Neuronal stem cell (in vitro differentiated cells): ENCODE measurements at regions not wholly inside any gene's neighbourhood (a gene's known extent, or its start where the extent isn't known, plus 50 kb on each side); places are given as distances from the start of the nearest gene placed in this dataset.

Source experiments
- DNase-seq: peaks from one replicate; pipeline ENCODE4 v3.0.0-alpha.2; 2013; ENCODE audit warnings: low spot score
- H2AFZ ChIP-seq: one replicate; pipeline ENCODE4 v1.6.1; 2013; ENCODE audit warnings: mild to moderate bottlenecking, low read length, inconsistent platforms
- H2AK5ac ChIP-seq: 2 replicates; pipeline ENCODE4 v1.6.1; 2013; ENCODE audit warnings: low read depth, mild to moderate bottlenecking, inconsistent platforms, low read length, moderate library complexity, mixed read lengths
- H2BK120ac ChIP-seq: 2 replicates; pipeline ENCODE4 v1.6.1; 2013; ENCODE audit warnings: low read depth, mild to moderate bottlenecking, inconsistent platforms, low read length, moderate library complexity, mixed read lengths
- H2BK12ac ChIP-seq: one replicate; pipeline ENCODE4 v1.6.1; 2013; ENCODE audit warnings: low read length, inconsistent platforms
- H2BK15ac ChIP-seq: 2 replicates; pipeline ENCODE4 v1.6.1; 2013; ENCODE audit warnings: mild to moderate bottlenecking, low read length, inconsistent platforms, mixed read lengths
- H2BK5ac ChIP-seq: one replicate; pipeline ENCODE4 v1.6.1; 2013; ENCODE audit warnings: inconsistent platforms, mild to moderate bottlenecking, low read length, moderate library complexity
- H3K14ac ChIP-seq: one replicate; pipeline ENCODE4 v1.6.1; 2013; ENCODE audit warnings: low read length, inconsistent platforms
- H3K18ac ChIP-seq: 2 replicates; pipeline ENCODE4 v1.6.1; 2013; ENCODE audit warnings: low read length, inconsistent platforms
- H3K23ac ChIP-seq: 2 replicates; pipeline ENCODE4 v1.6.1; 2013; ENCODE audit warnings: low read depth, mild to moderate bottlenecking, mixed read lengths, low read length, inconsistent platforms; ENCODE audit not compliant: poor library complexity
- H3K27ac ChIP-seq: replicated peaks from 3 replicates; pipeline ENCODE4 v1.5.1; 2013; ENCODE audit warnings: low read length, inconsistent platforms
- H3K27me3 ChIP-seq, 3 experiments: 2 replicates each; pipeline ENCODE4 v1.6.1; 2013; ENCODE audit warnings: low read length in 3 of 3, mild to moderate bottlenecking in 2 of 3, inconsistent platforms in 1 of 3, low read depth in 1 of 3, mixed read lengths in 1 of 3, moderate library complexity in 1 of 3; ENCODE audit not compliant: control insufficient read depth in 3 of 3, insufficient read depth in 3 of 3
- H3K36me3 ChIP-seq, 2 donors: replicated peaks in 1 of 2; 2 replicates each; pipeline ENCODE4 v1.6.1; 2013; ENCODE audit warnings: low read length in 2 of 2; ENCODE audit not compliant: control insufficient read depth in 2 of 2, insufficient read depth in 2 of 2
- H3K4ac ChIP-seq: 2 replicates; pipeline ENCODE4 v1.6.1; 2013; ENCODE audit warnings: inconsistent platforms, mild to moderate bottlenecking, low read length, moderate library complexity
- H3K4me1 ChIP-seq, 2 donors: 1 replicate in 1 of 2; 2 replicates in 1 of 2; pipeline ENCODE4 v1.6.1; 2013; ENCODE audit warnings: low read length in 2 of 2, low read depth in 1 of 2; ENCODE audit not compliant: control insufficient read depth in 2 of 2, insufficient read depth in 1 of 2
- H3K4me2 ChIP-seq: one replicate; pipeline ENCODE4 v1.6.1; 2013; ENCODE audit warnings: mild to moderate bottlenecking, low read length, inconsistent platforms; ENCODE audit not compliant: insufficient read depth, poor library complexity, severe bottlenecking
- H3K4me3 ChIP-seq, 2 donors: 2 replicates each; pipeline ENCODE4 v1.5.1; 2013; ENCODE audit warnings: low read length in 2 of 2, mild to moderate bottlenecking in 2 of 2, inconsistent platforms in 1 of 2, moderate library complexity in 1 of 2
- H3K79me1 ChIP-seq: one replicate; pipeline ENCODE4 v1.6.1; 2013; ENCODE audit warnings: low read depth, mild to moderate bottlenecking, inconsistent platforms, low read length, moderate library complexity
- H3K9ac ChIP-seq: one replicate; pipeline ENCODE4 v1.6.1; 2013; ENCODE audit warnings: mild to moderate bottlenecking, low read depth, low read length, inconsistent platforms; ENCODE audit not compliant: poor library complexity
- H3K9me3 ChIP-seq, 2 donors: replicated peaks in 1 of 2; 2 replicates each; pipeline versions ENCODE3 to v1.6.1; 2013; ENCODE audit warnings: low read length in 2 of 2, mild to moderate bottlenecking in 2 of 2, inconsistent platforms in 1 of 2, low read depth in 1 of 2, mixed read lengths in 1 of 2, moderate library complexity in 1 of 2; ENCODE audit not compliant: control insufficient read depth in 2 of 2, insufficient read depth in 1 of 2
- H4K8ac ChIP-seq: one replicate; pipeline ENCODE4 v1.6.1; 2013; ENCODE audit warnings: low read depth, mild to moderate bottlenecking, inconsistent platforms, low read length, moderate library complexity
- H4K91ac ChIP-seq: one replicate; pipeline ENCODE4 v1.6.1; 2013; ENCODE audit warnings: low read length, low read depth, mild to moderate bottlenecking, inconsistent platforms; ENCODE audit not compliant: poor library complexity
- WGBS, 2 donors: extraction: QIAGEN DNeasy Blood & Tissue Kit; methylation state at CpG; one replicate each; pipeline ENCODE4 v1.1.7; 2013; ENCODE audit warnings: missing lambda C conversion rate in 2 of 2, mixed read lengths in 1 of 2; ENCODE audit not compliant: insufficient read length in 2 of 2, insufficient replicate concordance in 1 of 2; ENCODE audit errors: extremely low coverage in 2 of 2; 5-methylcytosine and 5-hydroxymethylcytosine counted together

DNA sequence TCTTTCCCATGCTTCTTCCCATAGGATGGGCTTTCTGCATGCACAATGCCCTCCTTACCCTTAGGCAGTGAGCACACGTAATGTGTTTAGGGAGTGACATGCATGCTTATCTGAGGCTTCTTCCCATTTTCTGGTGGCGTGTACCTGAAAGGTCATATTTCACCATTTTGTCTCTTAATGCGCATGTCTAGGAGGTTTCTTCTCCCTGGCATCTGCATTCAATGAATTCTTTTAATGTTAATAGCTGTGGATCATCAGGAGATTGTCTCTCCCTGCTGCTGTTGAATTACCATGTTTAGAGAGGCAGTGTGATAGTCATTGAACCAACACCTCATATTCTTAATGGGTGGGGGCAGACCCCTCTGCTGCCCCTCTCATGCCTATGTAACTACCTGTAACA lies 205.6 kb upstream of the SGO1 start:
- Histone ChIP-seq H3K27me3 (peaks cover 0 to 22% (median 0%) of the 10 kb centered on the region in 3 experiments), H3K23ac (no peak overlapping the region), H2BK12ac (no peak overlapping the region), H3K4ac (no peak overlapping the region), H2AK5ac (no peak overlapping the region), H3K36me3 (no peaks in the 10 kb centered on the region), H3K14ac (no peak overlapping the region), H2BK15ac (no peak overlapping the region), H3K18ac (no peak overlapping the region), H3K4me1 (no peaks in the 10 kb centered on the region), H3K4me2 (no peak overlapping the region), H2BK5ac (no peak overlapping the region), H3K79me1 (no peaks in the 10 kb centered on the region), H2BK120ac (no peak overlapping the region), H2AFZ (no peak overlapping the region), H3K27ac (no peak overlapping the region), H3K9me3 (no peaks in the 10 kb centered on the region), H3K9ac (no peak overlapping the region), H3K4me3 (no peak overlapping the region), H4K8ac (no peak overlapping the region), H4K91ac (no peak overlapping the region)
- no CpG with 5 or more reads among the region's 3 CpGs for WGBS, 2 donors
- DNase-seq: no peak

DNA sequence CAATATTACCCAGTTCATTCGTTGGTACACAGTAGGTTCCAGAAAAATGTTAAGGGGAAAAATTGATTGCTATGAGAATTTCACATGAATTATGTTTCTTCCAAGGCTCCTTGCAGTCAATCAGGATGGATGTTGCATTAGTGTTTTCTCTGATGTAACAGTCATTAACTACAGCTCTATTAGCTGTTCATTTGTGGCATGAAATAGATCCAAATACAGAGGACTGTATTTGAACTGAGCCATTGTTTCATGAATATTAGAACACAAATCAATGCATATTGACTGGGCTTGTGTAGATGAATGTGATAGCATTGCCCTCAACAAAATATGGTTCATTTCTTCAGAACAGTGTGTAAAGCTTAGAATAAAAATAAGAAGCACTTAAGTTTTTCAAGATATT lies 203.0 kb upstream of the SGO1 start:
- H3K4me3 ChIP-seq: no peak overlapping the region
- H3K4me1 ChIP-seq: no peaks in the 10 kb centered on the region
- H3K23ac ChIP-seq: no peak overlapping the region
- no peak overlapping the region for H2AFZ ChIP-seq
- H3K36me3 ChIP-seq: no peaks in the 10 kb centered on the region
- no peak overlapping the region for H4K8ac ChIP-seq
- no peak overlapping the region for H3K27ac ChIP-seq
- no peak overlapping the region for H4K91ac ChIP-seq
- no peak overlapping the region for H2BK5ac ChIP-seq
- no CpG with 5 or more reads among the region's 1 CpG for WGBS, 2 donors
- H2BK12ac ChIP-seq: no peak overlapping the region
- H2AK5ac ChIP-seq: no peak overlapping the region
- no peak overlapping the region for H3K18ac ChIP-seq
- H3K79me1 ChIP-seq: no peaks in the 10 kb centered on the region
- no peak overlapping the region for H2BK120ac ChIP-seq
- no peak overlapping the region for H3K14ac ChIP-seq
- H3K4me2 ChIP-seq: no peak overlapping the region
- H2BK15ac ChIP-seq: no peak overlapping the region
- H3K4ac ChIP-seq: no peak overlapping the region
- H3K27me3 ChIP-seq: peaks cover 0 to under 1% (median 0%) of the 10 kb centered on the region in 3 experiments
- H3K9me3 ChIP-seq: no peaks in the 10 kb centered on the region
- no peak for DNase-seq
- H3K9ac ChIP-seq: no peak overlapping the region

DNA sequence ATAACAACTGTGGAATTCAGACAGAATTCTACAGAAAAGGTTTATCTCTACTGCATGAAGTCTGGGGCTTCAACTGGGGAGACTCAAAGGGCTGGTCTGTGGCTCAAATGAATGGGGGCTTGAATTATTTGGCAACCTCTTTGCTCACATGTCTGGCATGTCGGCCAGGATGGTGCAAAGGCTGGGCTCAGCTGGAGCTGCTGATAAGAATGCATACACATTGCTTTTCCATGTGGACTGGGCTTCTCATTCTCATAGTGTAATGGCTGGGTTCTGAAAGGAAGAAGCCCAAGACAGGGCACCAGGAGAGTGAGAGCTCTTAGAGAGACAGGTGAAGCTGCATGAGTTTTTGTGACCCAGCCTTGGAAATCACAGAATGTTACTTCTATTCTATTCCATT lies 194.3 kb upstream of the SGO1 start:
- Histone ChIP-seq H3K4ac (no peak overlapping the region), H2AK5ac (no peak overlapping the region), H3K23ac (no peak overlapping the region), H3K4me3 (no peak overlapping the region), H2BK5ac (no peak overlapping the region), H2BK120ac (no peak overlapping the region), H2BK15ac (no peak overlapping the region), H4K8ac (no peak overlapping the region), H3K4me2 (no peak overlapping the region), H3K4me1 (no peaks in the 10 kb centered on the region), H2AFZ (no peak overlapping the region), H2BK12ac (no peak overlapping the region), H3K9me3 (no peaks in the 10 kb centered on the region), H3K27me3 (no peaks in the 10 kb centered on the region), H4K91ac (no peak overlapping the region), H3K14ac (no peak overlapping the region), H3K27ac (no peak overlapping the region), H3K36me3 (no peaks in the 10 kb centered on the region), H3K18ac (no peak overlapping the region), H3K79me1 (no peaks in the 10 kb centered on the region), H3K9ac (no peak overlapping the region)
- DNase-seq: no peak
- WGBS, 2 donors: no CpG with 5 or more reads among the region's 1 CpG

DNA sequence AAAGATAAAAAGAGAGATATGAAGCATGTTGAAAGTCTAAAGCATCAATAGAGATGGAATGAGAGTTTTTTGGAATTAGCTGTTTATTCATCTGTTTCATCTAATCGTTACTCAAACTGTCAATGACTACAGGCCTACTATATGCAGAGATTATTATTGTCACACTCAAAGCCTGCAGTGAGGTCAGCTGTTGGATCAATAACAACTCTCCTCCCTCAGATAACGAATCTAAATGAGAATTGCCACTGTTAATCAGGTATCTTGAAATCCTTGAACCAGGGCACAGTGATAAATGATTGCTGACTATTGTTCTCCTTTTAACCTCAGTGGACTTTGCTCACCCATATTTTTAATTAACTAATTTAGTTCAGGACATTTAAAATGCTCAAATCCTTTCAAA lies 192.3 kb upstream of the SGO1 start:
- Histone ChIP-seq H2AFZ (no peak overlapping the region), H4K91ac (no peak overlapping the region), H3K9me3 (no peaks in the 10 kb centered on the region), H3K9ac (no peak overlapping the region), H2BK12ac (no peak overlapping the region), H3K4me2 (no peak overlapping the region), H3K4me3 (no peak overlapping the region), H2BK5ac (no peak overlapping the region), H3K79me1 (no peaks in the 10 kb centered on the region), H3K36me3 (no peaks in the 10 kb centered on the region), H3K4me1 (no peaks in the 10 kb centered on the region), H3K14ac (no peak overlapping the region), H3K27ac (no peak overlapping the region), H2AK5ac (no peak overlapping the region), H2BK120ac (no peak overlapping the region), H4K8ac (no peak overlapping the region), H3K23ac (no peak overlapping the region), H3K4ac (no peak overlapping the region), H3K18ac (no peak overlapping the region), H2BK15ac (no peak overlapping the region), H3K27me3 (no peaks in the 10 kb centered on the region)
- no peak for DNase-seq
- WGBS, 2 donors: no CpG with 5 or more reads among the region's 2 CpGs
